ENCODE measurements at regions not wholly inside any gene's neighbourhood (a gene's known extent, or its start where the extent isn't known, plus 50 kb on each side); places are given as distances from the start of the nearest gene placed in this dataset.

GRCh38 chr18:76177160-76177559, 317.9 kb downstream of the ZNF516 start:
- H3K4me1 ChIP-seq (ENCODE audit: insufficient read depth, low read length) = no peaks in the 10 kb centered on the region
- no peak overlapping the region for H3K27ac ChIP-seq (ENCODE audit: low read depth, low read length)
- H3K9ac ChIP-seq (ENCODE audit: low read length) = no peak overlapping the region
- no peaks in the 10 kb centered on the region for H3K36me3 ChIP-seq (ENCODE audit: insufficient read depth, low read length)
- H3K9me3 ChIP-seq (ENCODE audit: low read length) = no peaks in the 10 kb centered on the region
- H3K4me3 ChIP-seq (ENCODE audit: low read depth in 1 of 2, low read length in 2 of 2) = no peak overlapping the region
- H3K27me3 ChIP-seq (ENCODE audit: control insufficient read depth in 1 of 2, insufficient read depth in 2 of 2, low read length in 2 of 2) = no peaks in the 10 kb centered on the region

GRCh38 chr18:76174451-76174850, 320.6 kb downstream of the ZNF516 start:
- H3K4me1 ChIP-seq (ENCODE audit: insufficient read depth, low read length) = no peaks in the 10 kb centered on the region
- no peak overlapping the region for H3K9ac ChIP-seq (ENCODE audit: low read length)
- no peaks in the 10 kb centered on the region for H3K27me3 ChIP-seq (ENCODE audit: control insufficient read depth in 1 of 2, insufficient read depth in 2 of 2, low read length in 2 of 2)
- H3K27ac ChIP-seq (ENCODE audit: low read depth, low read length) = no peak overlapping the region
- H3K36me3 ChIP-seq (ENCODE audit: insufficient read depth, low read length) = no peaks in the 10 kb centered on the region
- H3K4me3 ChIP-seq (ENCODE audit: low read depth in 1 of 2, low read length in 2 of 2) = no peak overlapping the region
- H3K9me3 ChIP-seq (ENCODE audit: low read length) = no peaks in the 10 kb centered on the region

GRCh38 chr18:76169733-76170132, 325.3 kb downstream of the ZNF516 start:
- Histone ChIP-seq H3K9ac (ENCODE audit: low read length) (no peak overlapping the region), H3K4me1 (ENCODE audit: insufficient read depth, low read length) (no peaks in the 10 kb centered on the region), H3K36me3 (ENCODE audit: insufficient read depth, low read length) (no peaks in the 10 kb centered on the region), H3K9me3 (ENCODE audit: low read length) (no peaks in the 10 kb centered on the region), H3K27me3 (ENCODE audit: control insufficient read depth in 1 of 2, insufficient read depth in 2 of 2, low read length in 2 of 2) (no peaks in the 10 kb centered on the region), H3K4me3 (ENCODE audit: low read depth in 1 of 2, low read length in 2 of 2) (no peak overlapping the region), H3K27ac (ENCODE audit: low read depth, low read length) (no peak overlapping the region)

GRCh38 chr18:76167845-76168621, 327.0 kb downstream of the ZNF516 start:
- no peak overlapping the region for H3K27ac ChIP-seq (ENCODE audit: low read depth, low read length)
- H3K9me3 ChIP-seq (ENCODE audit: low read length) = no peaks in the 10 kb centered on the region
- no peaks in the 10 kb centered on the region for H3K27me3 ChIP-seq (ENCODE audit: control insufficient read depth in 1 of 2, insufficient read depth in 2 of 2, low read length in 2 of 2)
- H3K4me3 ChIP-seq (ENCODE audit: low read depth in 1 of 2, low read length in 2 of 2) = peak overlapping the region in 1 of 2 donors; percentile 35
- H3K9ac ChIP-seq (ENCODE audit: low read length) = no peak overlapping the region
- H3K4me1 ChIP-seq (ENCODE audit: insufficient read depth, low read length) = no peaks in the 10 kb centered on the region
- no peaks in the 10 kb centered on the region for H3K36me3 ChIP-seq (ENCODE audit: insufficient read depth, low read length)

- H3K9ac ChIP-seq (ENCODE audit: low read length) = no peak overlapping the region
- no peak overlapping the region for H3K4me3 ChIP-seq (ENCODE audit: low read depth in 1 of 2, low read length in 2 of 2)
- H3K27me3 ChIP-seq (ENCODE audit: control insufficient read depth in 1 of 2, insufficient read depth in 2 of 2, low read length in 2 of 2) = no peaks in the 10 kb centered on the region
- H3K36me3 ChIP-seq (ENCODE audit: insufficient read depth, low read length) = no peaks in the 10 kb centered on the region
- no peaks in the 10 kb centered on the region for H3K4me1 ChIP-seq (ENCODE audit: insufficient read depth, low read length)
- no peak overlapping the region for H3K27ac ChIP-seq (ENCODE audit: low read depth, low read length)
- no peaks in the 10 kb centered on the region for H3K9me3 ChIP-seq (ENCODE audit: low read length)
These were observed 327.6 kb downstream of the ZNF516 start for GRCh38 chr18:76167410-76167809.

GRCh38 chr18:76162886-76163285, 332.2 kb downstream of the ZNF516 start:
- Histone ChIP-seq H3K9ac (ENCODE audit: low read length) (no peak overlapping the region), H3K9me3 (ENCODE audit: low read length) (no peaks in the 10 kb centered on the region), H3K4me3 (ENCODE audit: low read depth in 1 of 2, low read length in 2 of 2) (no peak overlapping the region), H3K36me3 (ENCODE audit: insufficient read depth, low read length) (no peaks in the 10 kb centered on the region), H3K27me3 (ENCODE audit: control insufficient read depth in 1 of 2, insufficient read depth in 2 of 2, low read length in 2 of 2) (no peaks in the 10 kb centered on the region), H3K4me1 (ENCODE audit: insufficient read depth, low read length) (no peaks in the 10 kb centered on the region), H3K27ac (ENCODE audit: low read depth, low read length) (no peak overlapping the region)

GRCh38 chr18:76161983-76162382, 333.1 kb downstream of the ZNF516 start:
- Histone ChIP-seq H3K9me3 (ENCODE audit: low read length) (no peaks in the 10 kb centered on the region), H3K9ac (ENCODE audit: low read length) (no peak overlapping the region), H3K4me3 (ENCODE audit: low read depth in 1 of 2, low read length in 2 of 2) (no peak overlapping the region), H3K27ac (ENCODE audit: low read depth, low read length) (no peak overlapping the region), H3K36me3 (ENCODE audit: insufficient read depth, low read length) (no peaks in the 10 kb centered on the region), H3K27me3 (ENCODE audit: control insufficient read depth in 1 of 2, insufficient read depth in 2 of 2, low read length in 2 of 2) (no peaks in the 10 kb centered on the region), H3K4me1 (ENCODE audit: insufficient read depth, low read length) (no peaks in the 10 kb centered on the region)

GRCh38 chr18:76153691-76154090, 341.4 kb downstream of the ZNF516 start:
- H3K27me3 ChIP-seq (ENCODE audit: control insufficient read depth in 1 of 2, insufficient read depth in 2 of 2, low read length in 2 of 2) = no peaks in the 10 kb centered on the region

GRCh38 chr18:76149734-76150133, 345.3 kb downstream of the ZNF516 start:
- no peaks in the 10 kb centered on the region for H3K27me3 ChIP-seq (ENCODE audit: control insufficient read depth in 1 of 2, insufficient read depth in 2 of 2, low read length in 2 of 2)
- no peak overlapping the region for H3K4me3 ChIP-seq (ENCODE audit: low read depth in 1 of 2, low read length in 2 of 2)
- H3K9ac ChIP-seq (ENCODE audit: low read length) = no peak overlapping the region
- no peak overlapping the region for H3K27ac ChIP-seq (ENCODE audit: low read depth, low read length)
- no peaks in the 10 kb centered on the region for H3K4me1 ChIP-seq (ENCODE audit: insufficient read depth, low read length)
- H3K36me3 ChIP-seq (ENCODE audit: insufficient read depth, low read length) = no peaks in the 10 kb centered on the region
- no peaks in the 10 kb centered on the region for H3K9me3 ChIP-seq (ENCODE audit: low read length)

More at GRCh38 chr18:76153691-76154090, 341.4 kb downstream of the ZNF516 start:
- Histone ChIP-seq H3K9me3 (ENCODE audit: low read length) (no peaks in the 10 kb centered on the region), H3K4me1 (ENCODE audit: insufficient read depth, low read length) (no peaks in the 10 kb centered on the region), H3K27ac (ENCODE audit: low read depth, low read length) (no peak overlapping the region), H3K36me3 (ENCODE audit: insufficient read depth, low read length) (no peaks in the 10 kb centered on the region), H3K9ac (ENCODE audit: low read length) (no peak overlapping the region), H3K4me3 (ENCODE audit: low read depth in 1 of 2, low read length in 2 of 2) (no peak overlapping the region)

GRCh38 chr18:76149284-76149683, 345.8 kb downstream of the ZNF516 start:
- no peaks in the 10 kb centered on the region for H3K4me1 ChIP-seq (ENCODE audit: insufficient read depth, low read length)

GRCh38 chr18:76145521-76146376, 349.3 kb downstream of the ZNF516 start:
- Histone ChIP-seq H3K27me3 (ENCODE audit: control insufficient read depth in 1 of 2, insufficient read depth in 2 of 2, low read length in 2 of 2) (no peaks in the 10 kb centered on the region), H3K36me3 (ENCODE audit: insufficient read depth, low read length) (no peaks in the 10 kb centered on the region), H3K4me1 (ENCODE audit: insufficient read depth, low read length) (no peaks in the 10 kb centered on the region), H3K4me3 (ENCODE audit: low read depth in 1 of 2, low read length in 2 of 2) (no peak overlapping the region), H3K9ac (ENCODE audit: low read length) (no peak overlapping the region), H3K27ac (ENCODE audit: low read depth, low read length) (no peak overlapping the region), H3K9me3 (ENCODE audit: low read length) (no peaks in the 10 kb centered on the region)

More at GRCh38 chr18:76149284-76149683, 345.8 kb downstream of the ZNF516 start:
- no peak overlapping the region for H3K4me3 ChIP-seq (ENCODE audit: low read depth in 1 of 2, low read length in 2 of 2)
- no peaks in the 10 kb centered on the region for H3K9me3 ChIP-seq (ENCODE audit: low read length)
- no peak overlapping the region for H3K27ac ChIP-seq (ENCODE audit: low read depth, low read length)
- H3K27me3 ChIP-seq (ENCODE audit: control insufficient read depth in 1 of 2, insufficient read depth in 2 of 2, low read length in 2 of 2) = no peaks in the 10 kb centered on the region
- H3K9ac ChIP-seq (ENCODE audit: low read length) = no peak overlapping the region
- no peaks in the 10 kb centered on the region for H3K36me3 ChIP-seq (ENCODE audit: insufficient read depth, low read length)
